ENCODE measurements at regions not wholly inside any gene's neighbourhood (a gene's known extent, or its start where the extent isn't known, plus 50 kb on each side); places are given as distances from the start of the nearest gene placed in this dataset.

DNA sequence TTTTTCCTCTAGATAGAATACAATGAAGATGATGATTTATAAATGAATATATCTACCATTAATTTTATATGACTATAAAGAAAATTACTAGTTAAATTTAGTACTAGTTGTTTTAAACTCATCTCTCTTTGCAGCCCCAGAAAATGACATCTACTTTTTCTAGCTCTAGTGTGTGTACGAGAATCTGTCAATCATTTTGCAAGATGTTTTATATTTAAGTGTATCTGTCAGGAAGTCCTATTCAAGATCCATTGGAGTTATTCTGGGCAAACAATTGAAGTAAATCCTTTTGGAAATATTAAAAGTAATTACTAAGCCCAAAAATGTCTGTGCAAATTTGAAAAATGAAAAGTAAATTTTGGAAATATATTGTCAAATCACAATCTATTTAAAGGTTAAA lies 144.3 kb upstream of the PCDH9 start:
- BruUV-seq (replicated peaks): no TSS peak
- Histone ChIP-seq H3K9ac (ENCODE audit: control insufficient read depth, insufficient read depth, low read length) (no peak overlapping the region), H3K36me3 (ENCODE audit: control insufficient read depth in 2 of 2, insufficient read depth in 2 of 2, low read length in 1 of 2) (no peaks in the 10 kb centered on the region), H3K27me3 (replicated peaks in 1 of 2; ENCODE audit: control insufficient read depth in 2 of 2, insufficient read depth in 2 of 2, low read length in 1 of 2) (no peaks in the 10 kb centered on the region), H3K9me3 (replicated peaks; ENCODE audit: control insufficient read depth, insufficient read depth, low read length) (no peaks in the 10 kb centered on the region), H3K4me1 (ENCODE audit: control insufficient read depth, insufficient read depth, low read length) (no peaks in the 10 kb centered on the region), H3K4me2 (ENCODE audit: control insufficient read depth, insufficient read depth) (no peak overlapping the region), H4K20me1 (ENCODE audit: control insufficient read depth, insufficient read depth) (no peaks in the 10 kb centered on the region), H3K4me3 (no peak overlapping the region), H3K27ac (ENCODE audit: control insufficient read depth, insufficient read depth) (no peak overlapping the region), H2AFZ (ENCODE audit: control insufficient read depth, low read depth, low read length) (no peak overlapping the region), H3K79me2 (ENCODE audit: control insufficient read depth, insufficient read depth, low read length) (no peaks in the 10 kb centered on the region)
- ChIA-PET POLR2A (no interaction called here), CTCF (no interaction called here), SMC1A (ENCODE audit: uncharacterized antibody, unreplicated experiment) (no interaction called here), RAD21 (ENCODE audit: unreplicated experiment) (no interaction called here)
- DNase-seq (ENCODE audit: low read depth, low spot score) (no peak), FAIRE-seq (no peak), ATAC-seq (no peak)
- 0% methylated on average over 1 of the region's 1 CpG for WGBS (ENCODE audit: insufficient coverage, insufficient replicate concordance, low lambda C conversion rate, missing lambda C conversion rate)
- in situ Hi-C loops (cut with MboI) (no loop called here), intact Hi-C loops (cut with micrococcal nuclease; ENCODE audit: unreplicated experiment) (no loop called here)
- TF ChIP-seq ZBED1 (IDR thresholded peaks at IDR 0.05; ENCODE audit: borderline replicate concordance) (no peak), EED (IDR thresholded peaks at IDR 0.05; ENCODE audit: low read depth) (no peak), CHD2 (IDR thresholded peaks at IDR 0.05; ENCODE audit: borderline replicate concordance, low read depth, low read length) (no peak), PML (IDR thresholded peaks at IDR 0.05; ENCODE audit: low read length) (no peak), EGR1 (IDR thresholded peaks at IDR 0.05; ENCODE audit: borderline replicate concordance in 1 of 2, low read depth in 2 of 2, low read length in 2 of 2) (no peak), ETV6 (conservative IDR thresholded peaks at IDR 0.05 in 1 of 2, IDR thresholded peaks at IDR 0.05 in 1 of 2; ENCODE audit: borderline replicate concordance in 1 of 2, low read depth in 1 of 2) (no peak), MTA2 (IDR thresholded peaks at IDR 0.05; ENCODE audit: low read depth) (no peak), BHLHE40 (IDR thresholded peaks at IDR 0.05; ENCODE audit: borderline replicate concordance in 1 of 2, low read depth in 2 of 2, low read length in 1 of 2) (no peak), NR2C1 (IDR thresholded peaks at IDR 0.05) (no peak), TBL1XR1 (IDR thresholded peaks at IDR 0.05; ENCODE audit: low read depth, low read length) (no peak), FOXK2 (IDR thresholded peaks at IDR 0.05) (no peak), SUPT20H (IDR thresholded peaks at IDR 0.05; ENCODE audit: borderline replicate concordance, control insufficient read depth, low read depth, low read length) (no peak), NFYA (IDR thresholded peaks at IDR 0.05; ENCODE audit: borderline replicate concordance, low read depth, low read length) (no peak), TCF3 (IDR thresholded peaks at IDR 0.05; ENCODE audit: borderline replicate concordance, insufficient read depth, low read depth, low read length) (no peak), KAT2A (conservative IDR thresholded peaks at IDR 0.05; ENCODE audit: control insufficient read depth, low read depth, low read length) (no peak), BCL11A (IDR thresholded peaks at IDR 0.05; ENCODE audit: low read depth, low read length) (no peak)
- TF ChIP-seq, protein P1, sequence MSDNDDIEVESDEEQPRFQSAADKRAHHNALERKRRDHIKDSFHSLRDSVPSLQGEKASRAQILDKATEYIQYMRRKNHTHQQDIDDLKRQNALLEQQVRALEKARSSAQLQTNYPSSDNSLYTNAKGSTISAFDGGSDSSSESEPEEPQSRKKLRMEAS (IDR thresholded peaks at IDR 0.05; ENCODE audit: low read depth, low read length): no peak
- TF ChIP-seq, protein P2, sequence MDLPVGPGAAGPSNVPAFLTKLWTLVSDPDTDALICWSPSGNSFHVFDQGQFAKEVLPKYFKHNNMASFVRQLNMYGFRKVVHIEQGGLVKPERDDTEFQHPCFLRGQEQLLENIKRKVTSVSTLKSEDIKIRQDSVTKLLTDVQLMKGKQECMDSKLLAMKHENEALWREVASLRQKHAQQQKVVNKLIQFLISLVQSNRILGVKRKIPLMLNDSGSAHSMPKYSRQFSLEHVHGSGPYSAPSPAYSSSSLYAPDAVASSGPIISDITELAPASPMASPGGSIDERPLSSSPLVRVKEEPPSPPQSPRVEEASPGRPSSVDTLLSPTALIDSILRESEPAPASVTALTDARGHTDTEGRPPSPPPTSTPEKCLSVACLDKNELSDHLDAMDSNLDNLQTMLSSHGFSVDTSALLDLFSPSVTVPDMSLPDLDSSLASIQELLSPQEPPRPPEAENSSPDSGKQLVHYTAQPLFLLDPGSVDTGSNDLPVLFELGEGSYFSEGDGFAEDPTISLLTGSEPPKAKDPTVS (IDR thresholded peaks at IDR 0.05; ENCODE audit: low read depth, low read length): no peak
- TF ChIP-seq, protein P3, sequence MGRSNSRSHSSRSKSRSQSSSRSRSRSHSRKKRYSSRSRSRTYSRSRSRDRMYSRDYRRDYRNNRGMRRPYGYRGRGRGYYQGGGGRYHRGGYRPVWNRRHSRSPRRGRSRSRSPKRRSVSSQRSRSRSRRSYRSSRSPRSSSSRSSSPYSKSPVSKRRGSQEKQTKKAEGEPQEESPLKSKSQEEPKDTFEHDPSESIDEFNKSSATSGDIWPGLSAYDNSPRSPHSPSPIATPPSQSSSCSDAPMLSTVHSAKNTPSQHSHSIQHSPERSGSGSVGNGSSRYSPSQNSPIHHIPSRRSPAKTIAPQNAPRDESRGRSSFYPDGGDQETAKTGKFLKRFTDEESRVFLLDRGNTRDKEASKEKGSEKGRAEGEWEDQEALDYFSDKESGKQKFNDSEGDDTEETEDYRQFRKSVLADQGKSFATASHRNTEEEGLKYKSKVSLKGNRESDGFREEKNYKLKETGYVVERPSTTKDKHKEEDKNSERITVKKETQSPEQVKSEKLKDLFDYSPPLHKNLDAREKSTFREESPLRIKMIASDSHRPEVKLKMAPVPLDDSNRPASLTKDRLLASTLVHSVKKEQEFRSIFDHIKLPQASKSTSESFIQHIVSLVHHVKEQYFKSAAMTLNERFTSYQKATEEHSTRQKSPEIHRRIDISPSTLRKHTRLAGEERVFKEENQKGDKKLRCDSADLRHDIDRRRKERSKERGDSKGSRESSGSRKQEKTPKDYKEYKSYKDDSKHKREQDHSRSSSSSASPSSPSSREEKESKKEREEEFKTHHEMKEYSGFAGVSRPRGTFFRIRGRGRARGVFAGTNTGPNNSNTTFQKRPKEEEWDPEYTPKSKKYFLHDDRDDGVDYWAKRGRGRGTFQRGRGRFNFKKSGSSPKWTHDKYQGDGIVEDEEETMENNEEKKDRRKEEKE (IDR thresholded peaks at IDR 0.05): no peak
